Left kidney (tissue), 1 donor: ENCODE measurements at regions not wholly inside any gene's neighbourhood (a gene's known extent, or its start where the extent isn't known, plus 50 kb on each side); places are given as distances from the start of the nearest gene placed in this dataset.

Experiments
- DNase-seq: peaks from one replicate; pipeline ENCODE4 v3.0.0-alpha.2; 2013

- no peak for DNase-seq
Observed at GRCh38 chr18:45435810-45436209, 179.5 kb upstream of the SLC14A2 start.

- no peak for DNase-seq
Observed at GRCh38 chr18:45437366-45437765, 177.9 kb upstream of the SLC14A2 start.

DNA sequence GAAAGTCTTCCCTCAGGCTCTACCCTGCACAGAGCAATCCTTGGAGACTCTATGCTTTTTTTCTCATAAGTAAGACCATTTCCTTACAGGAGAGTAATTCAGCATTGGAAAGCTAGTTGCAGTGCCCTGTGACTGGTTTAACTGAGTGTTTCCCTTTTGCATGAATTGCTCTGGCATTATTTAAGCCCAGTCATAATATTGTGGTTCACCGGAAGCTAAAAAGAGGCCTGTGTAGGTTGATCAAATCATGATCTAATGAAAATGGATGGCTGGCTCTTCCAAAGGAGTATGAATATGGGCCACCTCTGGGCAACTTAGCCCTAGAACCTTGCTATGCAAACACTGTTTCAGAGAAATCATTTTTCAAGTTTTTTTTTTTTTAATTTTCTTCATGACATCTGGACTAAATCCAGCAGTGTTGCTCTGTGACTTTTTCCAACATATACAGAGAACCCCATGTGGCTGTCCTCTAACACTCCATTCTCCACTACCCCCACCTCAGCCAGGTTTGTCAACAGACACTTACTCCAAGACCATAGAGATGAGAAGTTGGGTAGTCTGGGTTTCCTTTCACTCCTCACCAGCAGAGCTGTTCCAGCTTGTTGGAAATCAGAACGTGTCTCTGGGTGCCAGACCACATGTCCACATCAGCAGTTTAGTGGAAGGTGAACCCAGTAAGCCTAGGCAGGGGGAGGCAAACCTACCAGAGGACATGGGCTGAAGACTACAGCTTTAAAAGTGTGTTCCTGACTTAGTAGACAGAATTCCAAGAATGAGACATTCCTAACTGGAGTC, 175.2 kb upstream of the SLC14A2 start:
- no peak for DNase-seq

GRCh38 chr18:45441110-45441847, 174.0 kb upstream of the SLC14A2 start:
- no peak for DNase-seq

GRCh38 chr18:45444040-45444439, 171.2 kb upstream of the SLC14A2 start:
- no peak for DNase-seq

DNA sequence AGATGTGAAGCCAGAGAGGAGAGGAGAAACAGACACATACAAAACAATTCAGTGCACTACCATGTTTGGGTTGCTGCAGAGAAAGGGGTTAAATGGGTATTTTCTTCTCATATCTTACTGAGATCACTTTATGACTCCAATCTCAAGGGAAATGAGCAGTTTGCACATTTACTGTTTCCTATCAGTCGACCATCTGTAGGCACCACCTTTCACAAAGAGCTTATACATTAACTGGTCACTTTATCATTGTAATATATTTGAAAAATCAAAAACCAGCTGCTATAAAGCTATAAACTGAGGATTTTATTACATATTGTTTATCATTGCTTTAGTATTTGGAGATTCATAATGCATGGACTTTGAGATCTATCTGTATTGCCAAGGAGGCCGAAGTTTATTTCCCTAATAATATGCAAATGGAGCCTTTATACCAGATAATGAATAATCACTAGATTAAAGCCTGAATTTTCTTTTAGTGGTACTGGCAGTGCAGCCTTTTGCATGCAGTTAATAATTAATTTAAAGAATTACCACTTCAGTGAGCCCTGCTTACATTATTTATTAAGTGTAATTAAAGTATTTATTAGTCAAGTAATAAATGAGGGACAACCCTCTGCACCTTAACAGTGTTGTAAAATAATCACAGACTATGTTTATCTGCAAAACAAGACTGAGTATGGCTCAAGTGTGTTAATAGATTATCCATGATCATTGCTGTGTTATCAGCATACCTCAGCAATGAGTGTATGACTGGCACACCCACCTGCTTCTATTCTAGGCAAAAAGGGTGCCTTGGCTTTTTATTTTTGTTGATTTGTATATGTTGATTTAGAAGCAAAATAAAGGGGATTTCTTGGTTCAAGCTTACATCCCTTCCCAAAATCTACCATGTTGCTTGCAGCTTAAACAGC, 167.7 kb upstream of the SLC14A2 start:
- DNase-seq, result no peak

- no peak for DNase-seq
Observed at GRCh38 chr18:45448871-45449270, 166.4 kb upstream of the SLC14A2 start.

- peak; percentile 39 for DNase-seq
Observed at GRCh38 chr18:45449418-45450227, 165.7 kb upstream of the SLC14A2 start.

DNA sequence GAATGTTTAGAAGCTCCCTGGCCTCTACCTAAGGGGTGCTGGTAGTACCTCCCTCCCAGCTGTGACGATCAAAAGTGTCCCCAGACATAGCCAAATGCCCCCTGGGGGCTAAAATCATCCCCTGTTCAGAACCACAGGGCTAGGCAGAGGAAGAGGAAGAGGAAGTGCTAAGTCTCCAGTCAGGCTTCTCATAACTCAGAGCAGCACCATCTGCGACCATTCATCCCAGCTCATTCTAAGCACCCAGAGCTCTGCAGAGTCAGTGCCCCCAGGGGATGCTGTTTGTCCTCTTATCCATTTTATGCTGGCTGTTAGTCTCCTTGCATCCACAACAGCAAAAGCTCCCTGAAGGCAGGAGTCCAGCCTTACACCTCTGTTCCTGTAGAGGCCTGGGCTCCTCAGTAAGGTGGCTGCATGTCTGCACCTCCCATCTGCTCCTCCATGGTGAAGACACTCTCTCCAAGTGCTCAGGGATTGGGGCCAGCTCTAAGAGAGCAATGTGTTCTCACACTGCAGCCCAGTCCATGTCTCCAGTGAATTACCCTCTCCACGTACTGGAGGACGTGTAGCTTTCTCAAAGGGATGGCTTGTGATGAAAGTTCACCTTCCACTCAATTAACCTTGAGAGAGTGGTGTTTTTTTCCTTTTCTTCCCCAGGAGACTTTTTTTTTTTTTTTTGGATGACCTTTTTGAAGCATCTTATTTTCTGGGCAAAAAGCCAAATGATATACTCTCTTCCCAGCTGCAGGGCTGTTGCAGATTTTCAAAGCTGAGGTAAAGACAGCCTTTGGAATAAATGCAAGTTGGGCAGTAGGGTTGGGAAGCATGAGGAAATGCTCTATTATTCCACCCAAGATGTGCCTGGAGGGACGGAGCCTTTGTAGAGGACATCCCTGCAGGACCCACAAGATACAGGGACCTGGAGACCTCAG, 158.9 kb upstream of the SLC14A2 start:
- DNase-seq, result no peak

- no peak for DNase-seq
Observed at GRCh38 chr18:45458033-45458432, 157.2 kb upstream of the SLC14A2 start.

GRCh38 chr18:45462179-45462578, 153.1 kb upstream of the SLC14A2 start:
- peak; percentile 26 for DNase-seq

DNA sequence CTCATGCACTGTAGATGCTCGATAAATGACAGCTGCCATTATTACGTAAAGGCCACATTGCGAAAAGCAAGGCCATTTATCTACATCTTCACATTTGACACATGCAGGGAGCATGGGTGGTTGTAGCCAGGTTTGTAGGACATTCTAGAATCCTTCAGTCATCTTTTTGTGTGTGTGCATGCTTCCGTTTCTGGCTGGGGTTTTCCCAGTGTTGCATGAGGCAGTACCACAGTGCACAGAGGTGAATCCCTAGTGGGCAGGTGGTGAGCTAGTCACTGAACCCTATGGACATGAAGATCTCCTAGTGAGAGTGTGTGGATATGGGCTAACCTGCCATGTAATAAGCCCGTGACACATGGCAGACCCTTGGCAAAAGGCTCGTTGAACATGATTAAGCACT, 151.8 kb upstream of the SLC14A2 start:
- no peak for DNase-seq

GRCh38 chr18:45464619-45465018, 150.7 kb upstream of the SLC14A2 start:
- no peak for DNase-seq

- no peak for DNase-seq
Observed at GRCh38 chr18:45467293-45467692, 148.0 kb upstream of the SLC14A2 start.

- DNase-seq, result no peak
Observed at GRCh38 chr18:45467945-45468344, 147.3 kb upstream of the SLC14A2 start.

- DNase-seq, result no peak
Observed at GRCh38 chr18:45478889-45479288, 136.4 kb upstream of the SLC14A2 start.

- DNase-seq, result no peak
Observed at GRCh38 chr18:45480219-45481015, 134.9 kb upstream of the SLC14A2 start.

DNA sequence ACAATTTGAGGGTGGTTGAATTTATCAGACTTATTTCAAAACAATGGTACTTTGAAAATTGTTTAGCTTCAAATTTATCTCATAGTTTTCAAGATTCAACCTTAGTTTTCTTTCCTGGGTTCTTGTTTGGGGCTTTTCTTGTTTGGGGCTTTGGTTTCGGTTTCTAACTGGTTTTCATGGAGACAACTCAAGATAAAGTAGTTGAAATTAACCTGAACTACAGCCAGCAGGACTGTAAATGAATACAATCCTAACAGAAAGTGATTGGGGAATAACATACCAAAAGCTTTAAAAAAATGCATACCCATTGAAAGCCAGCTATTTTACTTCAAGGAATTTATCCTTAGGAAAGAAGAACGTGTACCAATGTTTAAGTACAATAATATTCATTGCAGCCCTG, 133.5 kb upstream of the SLC14A2 start:
- DNase-seq, result no peak

DNA sequence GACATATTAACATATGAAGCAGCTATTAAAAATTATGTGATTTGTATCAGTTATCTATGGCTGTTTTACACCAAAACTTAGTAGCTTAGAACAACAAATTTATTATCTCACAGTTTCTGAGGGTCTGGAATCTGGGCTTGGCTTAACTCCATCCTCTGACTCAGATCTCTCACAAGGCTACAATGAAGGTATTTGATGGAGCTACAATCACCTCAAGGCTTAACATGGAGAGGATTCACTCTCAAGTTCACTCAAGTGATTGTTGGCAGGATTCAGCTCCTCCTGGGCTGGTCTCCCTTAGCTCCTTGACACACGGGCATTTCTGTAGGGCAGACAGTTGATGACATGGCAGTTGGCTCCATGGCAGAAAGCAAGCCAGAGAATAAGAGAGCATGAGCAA, 133.0 kb upstream of the SLC14A2 start:
- no peak for DNase-seq

DNA sequence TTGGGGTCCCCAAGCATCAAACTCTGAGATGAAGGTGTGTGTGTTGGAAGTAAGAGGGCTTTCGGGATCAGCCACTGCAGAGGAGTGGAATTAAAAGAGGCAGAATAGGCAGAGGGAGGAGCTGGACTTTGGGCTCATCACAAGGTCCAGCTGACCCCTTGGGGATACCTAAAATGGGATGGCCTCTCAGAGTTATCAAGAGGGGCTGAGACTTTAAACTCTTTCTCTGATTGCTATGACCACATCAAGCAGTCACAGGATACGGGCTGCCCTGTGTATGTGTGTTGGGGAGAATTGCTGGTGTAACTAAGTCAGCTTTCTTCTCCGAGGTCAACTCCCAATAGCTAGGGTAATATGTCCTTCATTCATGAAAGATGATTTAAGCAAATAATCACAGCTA, 127.7 kb upstream of the SLC14A2 start:
- DNase-seq, result no peak
